ENCODE measurements at regions not wholly inside any gene's neighbourhood (a gene's known extent, or its start where the extent isn't known, plus 50 kb on each side); places are given as distances from the start of the nearest gene placed in this dataset.
"Not testable (repeated sequence)": the region's sequence is repeated elsewhere in the genome, so short reads cannot be mapped to it uniquely, and the experiment has no call there.

DNA sequence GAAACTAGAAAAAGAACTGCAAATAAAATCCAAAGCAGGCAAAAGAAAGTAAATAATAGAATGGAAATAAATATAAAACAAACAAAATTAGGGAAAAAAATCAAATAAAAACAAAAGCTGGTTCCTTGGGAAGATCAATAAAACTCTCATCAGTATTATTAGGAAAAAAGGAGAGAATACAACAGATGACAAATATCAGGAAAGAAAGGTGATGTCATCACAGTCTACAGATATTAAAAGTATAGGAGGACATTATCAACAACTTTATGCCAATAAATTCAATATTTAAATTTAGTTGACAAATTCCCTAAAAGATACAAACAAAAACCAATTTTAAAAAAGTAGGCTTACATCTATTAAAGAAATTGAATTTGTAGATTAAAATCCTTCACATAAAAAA, 107.4 kb upstream of the FOXN3 start:
- H3K4me1 ChIP-seq (ENCODE audit: control insufficient read depth in 3 of 3, insufficient read depth in 3 of 3, low read length in 3 of 3), result no peaks in the 10 kb centered on the region
- H3K27ac ChIP-seq (ENCODE audit: low read depth, low read length), result no peak overlapping the region
- no peaks in the 10 kb centered on the region for H3K9me3 ChIP-seq (ENCODE audit: control insufficient read depth in 3 of 3, low read length in 3 of 3)
- no peaks in the 10 kb centered on the region for H3K36me3 ChIP-seq (ENCODE audit: control insufficient read depth in 3 of 3, insufficient read depth in 3 of 3, low read length in 3 of 3)
- no peak overlapping the region for H3K4me3 ChIP-seq (ENCODE audit: low read length in 3 of 3)
- no peaks in the 10 kb centered on the region for H3K27me3 ChIP-seq (ENCODE audit: control insufficient read depth in 3 of 3, insufficient read depth in 3 of 3, low read length in 3 of 3)
- no peak overlapping the region for H3K9ac ChIP-seq (ENCODE audit: low read depth in 1 of 3, low read length in 3 of 3)

DNA sequence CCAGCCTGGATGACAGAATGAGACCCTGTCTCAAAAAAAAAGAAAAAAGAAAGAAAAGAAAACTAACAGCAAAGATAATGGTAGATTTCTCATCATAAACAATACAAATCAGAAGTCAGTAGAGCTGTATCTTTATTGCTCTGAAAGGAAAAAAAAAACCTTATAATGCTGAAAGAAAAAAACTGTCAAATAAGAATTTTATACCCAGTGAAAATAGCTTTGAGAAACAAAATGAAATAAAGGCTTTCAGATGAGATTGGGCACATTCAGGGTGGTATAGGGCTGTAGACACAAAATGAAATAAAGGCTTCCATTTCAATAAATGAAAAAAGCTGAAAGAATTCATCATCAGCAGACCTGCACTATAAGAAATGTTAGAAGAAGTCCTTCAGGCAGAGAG, 105.0 kb upstream of the FOXN3 start:
- Histone ChIP-seq H3K36me3 (ENCODE audit: control insufficient read depth in 3 of 3, insufficient read depth in 3 of 3, low read length in 3 of 3) (no peaks in the 10 kb centered on the region), H3K27ac (ENCODE audit: low read depth, low read length) (no peak overlapping the region), H3K9me3 (ENCODE audit: control insufficient read depth in 3 of 3, low read length in 3 of 3) (no peaks in the 10 kb centered on the region), H3K4me3 (ENCODE audit: low read length in 3 of 3) (no peak overlapping the region), H3K9ac (ENCODE audit: low read depth in 1 of 3, low read length in 3 of 3) (no peak overlapping the region), H3K27me3 (ENCODE audit: control insufficient read depth in 3 of 3, insufficient read depth in 3 of 3, low read length in 3 of 3) (no peaks in the 10 kb centered on the region), H3K4me1 (ENCODE audit: control insufficient read depth in 3 of 3, insufficient read depth in 3 of 3, low read length in 3 of 3) (no peaks in the 10 kb centered on the region)

DNA sequence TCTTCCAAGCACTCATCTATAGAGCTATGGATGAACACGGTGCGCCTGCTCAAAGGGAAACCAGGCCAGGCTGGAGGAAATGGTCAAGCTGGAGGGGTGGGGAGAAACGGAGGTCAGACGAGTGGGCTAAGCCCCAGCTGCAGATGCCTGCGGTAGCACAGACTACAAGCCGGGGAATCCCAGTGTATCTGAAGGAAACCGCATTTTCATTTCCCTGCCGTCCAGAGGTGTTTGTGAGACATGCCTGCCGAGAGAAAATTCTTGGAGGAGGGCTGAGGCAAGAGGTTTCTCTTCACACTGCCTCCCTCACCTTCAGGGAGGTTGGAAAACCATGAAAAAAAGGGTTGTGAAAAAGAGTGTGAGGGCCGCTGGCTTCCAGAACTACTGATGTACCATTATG, 102.0 kb upstream of the FOXN3 start:
- Histone ChIP-seq H3K27me3 (ENCODE audit: control insufficient read depth in 3 of 3, insufficient read depth in 3 of 3, low read length in 3 of 3) (no peaks in the 10 kb centered on the region), H3K9me3 (ENCODE audit: control insufficient read depth in 3 of 3, low read length in 3 of 3) (no peaks in the 10 kb centered on the region), H3K27ac (ENCODE audit: low read depth, low read length) (no peak overlapping the region), H3K36me3 (ENCODE audit: control insufficient read depth in 3 of 3, insufficient read depth in 3 of 3, low read length in 3 of 3) (no peaks in the 10 kb centered on the region), H3K4me1 (ENCODE audit: control insufficient read depth in 3 of 3, insufficient read depth in 3 of 3, low read length in 3 of 3) (no peaks in the 10 kb centered on the region), H3K4me3 (ENCODE audit: low read length in 3 of 3) (no peak overlapping the region), H3K9ac (ENCODE audit: low read depth in 1 of 3, low read length in 3 of 3) (no peak overlapping the region)

DNA sequence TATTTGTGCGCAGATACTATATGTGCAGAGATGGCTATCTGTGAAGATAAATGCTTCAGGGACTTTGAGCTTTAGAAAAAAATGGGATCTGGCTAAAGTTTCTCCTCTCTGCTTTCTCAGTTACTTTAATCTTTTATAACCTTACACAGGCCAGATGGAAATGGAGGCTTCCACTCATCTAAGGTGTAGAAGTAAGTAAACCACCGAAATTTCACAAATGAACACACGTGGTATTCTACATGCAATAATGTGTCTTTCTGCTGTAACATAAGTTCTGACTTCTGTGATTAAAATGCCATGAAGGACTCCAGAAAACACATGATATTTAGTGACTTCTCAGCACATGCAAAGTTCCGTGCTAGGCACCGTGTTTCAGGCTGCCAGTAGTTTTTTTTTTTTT, 99.1 kb upstream of the FOXN3 start:
- Histone ChIP-seq H3K4me3 (ENCODE audit: low read length in 3 of 3) (no peak overlapping the region), H3K27me3 (ENCODE audit: control insufficient read depth in 3 of 3, insufficient read depth in 3 of 3, low read length in 3 of 3) (no peaks in the 10 kb centered on the region), H3K9ac (ENCODE audit: low read depth in 1 of 3, low read length in 3 of 3) (no peak overlapping the region), H3K36me3 (ENCODE audit: control insufficient read depth in 3 of 3, insufficient read depth in 3 of 3, low read length in 3 of 3) (no peaks in the 10 kb centered on the region), H3K9me3 (ENCODE audit: control insufficient read depth in 3 of 3, low read length in 3 of 3) (no peaks in the 10 kb centered on the region), H3K27ac (ENCODE audit: low read depth, low read length) (no peak overlapping the region), H3K4me1 (ENCODE audit: control insufficient read depth in 3 of 3, insufficient read depth in 3 of 3, low read length in 3 of 3) (no peaks in the 10 kb centered on the region)

DNA sequence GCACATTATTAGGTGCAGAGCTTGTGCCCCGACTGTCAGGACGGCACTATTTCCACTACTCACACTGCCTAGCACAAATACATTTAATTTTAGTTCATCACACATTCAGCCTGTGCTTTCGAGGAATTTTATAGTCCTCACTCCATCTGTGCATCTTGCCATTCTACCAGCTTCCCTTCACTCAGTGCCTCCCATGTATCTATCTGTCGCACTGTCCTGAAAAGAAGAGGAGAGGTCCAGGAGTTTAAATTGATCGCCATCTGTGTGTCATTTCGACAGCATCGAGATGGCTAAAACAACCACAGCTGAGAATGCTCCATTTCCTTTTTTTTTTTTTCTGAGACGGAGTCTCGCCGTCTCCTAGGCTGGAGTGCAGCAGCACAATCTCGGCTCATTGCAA, 97.6 kb upstream of the FOXN3 start:
- Histone ChIP-seq H3K4me3 (ENCODE audit: low read length in 3 of 3) (no peak overlapping the region), H3K9me3 (ENCODE audit: control insufficient read depth in 3 of 3, low read length in 3 of 3) (no peaks in the 10 kb centered on the region), H3K27ac (ENCODE audit: low read depth, low read length) (no peak overlapping the region)

DNA sequence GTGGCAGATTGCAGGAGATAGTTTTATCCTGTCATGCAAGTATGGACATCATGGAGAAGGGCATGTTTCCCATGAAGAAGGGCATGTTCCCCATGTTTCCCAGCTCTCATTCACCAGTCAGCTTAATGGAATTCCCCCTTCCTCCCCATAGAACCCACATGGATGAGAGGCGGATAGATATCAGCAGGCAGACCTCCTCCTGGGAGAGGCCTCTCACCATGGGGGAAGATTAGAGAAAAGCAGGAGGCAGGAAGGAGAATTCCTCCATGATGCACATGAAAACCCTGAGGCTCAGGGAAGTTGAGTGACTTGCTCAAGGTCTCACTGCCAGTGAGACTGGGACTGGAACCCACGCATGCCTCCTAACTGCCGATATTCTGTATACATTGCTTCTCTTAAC, 92.9 kb upstream of the FOXN3 start:
- no peak overlapping the region for H3K27ac ChIP-seq (ENCODE audit: low read depth, low read length)

More for the DNA sequence above, 97.6 kb upstream of the FOXN3 start:
- H3K27me3 ChIP-seq (ENCODE audit: control insufficient read depth in 3 of 3, insufficient read depth in 3 of 3, low read length in 3 of 3), result no peaks in the 10 kb centered on the region
- peaks cover 0 to 2% (median 0%) of the 10 kb centered on the region in 3 donors for H3K36me3 ChIP-seq (ENCODE audit: control insufficient read depth in 3 of 3, insufficient read depth in 3 of 3, low read length in 3 of 3)
- no peaks in the 10 kb centered on the region for H3K4me1 ChIP-seq (ENCODE audit: control insufficient read depth in 3 of 3, insufficient read depth in 3 of 3, low read length in 3 of 3)
- H3K9ac ChIP-seq (ENCODE audit: low read depth in 1 of 3, low read length in 3 of 3), result no peak overlapping the region

DNA sequence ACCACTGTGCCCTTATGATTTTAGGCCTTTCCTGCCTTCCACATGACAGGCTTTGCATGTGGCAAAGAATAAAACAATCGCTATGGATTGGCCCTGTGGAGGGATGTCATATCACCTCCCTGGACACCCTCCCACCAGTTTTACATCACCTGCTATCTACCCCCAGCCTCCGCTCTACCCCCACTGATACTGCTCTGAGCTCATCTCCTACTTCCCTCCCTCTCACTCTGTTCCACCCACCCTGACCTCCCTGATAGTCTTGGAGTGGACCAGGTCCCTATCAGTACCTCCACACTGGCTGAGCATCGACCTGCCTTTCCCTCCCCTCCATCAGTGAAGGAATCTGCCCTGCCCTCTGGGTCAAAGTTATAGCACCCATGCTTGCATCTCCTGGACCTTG, 91.8 kb upstream of the FOXN3 start:
- H3K9ac ChIP-seq (ENCODE audit: low read depth in 1 of 3, low read length in 3 of 3), result no peak overlapping the region
- H3K4me1 ChIP-seq (ENCODE audit: control insufficient read depth in 3 of 3, insufficient read depth in 3 of 3, low read length in 3 of 3), result peaks cover 0 to 19% (median 11%) of the 10 kb centered on the region in 3 donors
- H3K27me3 ChIP-seq (ENCODE audit: control insufficient read depth in 3 of 3, insufficient read depth in 3 of 3, low read length in 3 of 3), result no peaks in the 10 kb centered on the region
- no peaks in the 10 kb centered on the region for H3K9me3 ChIP-seq (ENCODE audit: control insufficient read depth in 3 of 3, low read length in 3 of 3)
- H3K4me3 ChIP-seq (ENCODE audit: low read length in 3 of 3), result no peak overlapping the region
- H3K36me3 ChIP-seq (ENCODE audit: control insufficient read depth in 3 of 3, insufficient read depth in 3 of 3, low read length in 3 of 3), result peaks cover 0 to 2% (median 0%) of the 10 kb centered on the region in 3 donors
- no peak overlapping the region for H3K27ac ChIP-seq (ENCODE audit: low read depth, low read length)

More for the DNA sequence above, 92.9 kb upstream of the FOXN3 start:
- Histone ChIP-seq H3K36me3 (ENCODE audit: control insufficient read depth in 3 of 3, insufficient read depth in 3 of 3, low read length in 3 of 3) (peaks cover 0 to 2% (median 0%) of the 10 kb centered on the region in 3 donors), H3K9me3 (ENCODE audit: control insufficient read depth in 3 of 3, low read length in 3 of 3) (no peaks in the 10 kb centered on the region), H3K9ac (ENCODE audit: low read depth in 1 of 3, low read length in 3 of 3) (no peak overlapping the region), H3K4me3 (ENCODE audit: low read length in 3 of 3) (no peak overlapping the region), H3K27me3 (ENCODE audit: control insufficient read depth in 3 of 3, insufficient read depth in 3 of 3, low read length in 3 of 3) (no peaks in the 10 kb centered on the region), H3K4me1 (ENCODE audit: control insufficient read depth in 3 of 3, insufficient read depth in 3 of 3, low read length in 3 of 3) (peaks cover 0 to 14% (median 10%) of the 10 kb centered on the region in 3 donors)

DNA sequence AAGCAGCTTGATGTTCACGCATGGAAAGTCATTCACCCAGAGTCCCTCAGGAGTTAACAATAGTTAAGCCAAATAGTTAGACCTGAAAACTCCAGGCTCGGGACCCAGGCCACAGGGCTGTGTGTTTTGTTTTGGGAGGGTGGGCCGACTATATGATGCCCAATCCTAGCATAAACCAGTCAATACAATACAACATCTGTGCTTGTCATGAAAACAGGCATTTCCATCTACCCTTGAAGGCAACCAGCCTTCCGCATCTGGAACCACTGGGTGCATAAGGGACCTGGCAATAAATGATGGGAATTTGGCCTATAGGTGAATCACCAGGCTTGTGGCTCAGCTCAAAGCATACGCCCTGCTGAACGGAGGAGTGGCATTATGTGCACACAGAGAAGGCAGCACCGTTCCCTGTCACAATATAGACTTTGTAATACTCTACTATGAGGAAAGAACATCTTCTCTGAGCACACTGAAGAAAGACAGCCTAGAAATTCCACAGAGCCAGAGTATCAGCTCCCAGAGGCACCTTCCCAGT, 91.0 kb upstream of the FOXN3 start:
- Histone ChIP-seq H3K36me3 (ENCODE audit: control insufficient read depth in 3 of 3, insufficient read depth in 3 of 3, low read length in 3 of 3) (peaks cover 0 to 2% (median 0%) of the 10 kb centered on the region in 3 donors), H3K4me1 (ENCODE audit: control insufficient read depth in 3 of 3, insufficient read depth in 3 of 3, low read length in 3 of 3) (peaks cover 0 to 22% (median 16%) of the 10 kb centered on the region in 3 donors), H3K27me3 (ENCODE audit: control insufficient read depth in 3 of 3, insufficient read depth in 3 of 3, low read length in 3 of 3) (no peaks in the 10 kb centered on the region), H3K9ac (ENCODE audit: low read depth in 1 of 3, low read length in 3 of 3) (no peak overlapping the region), H3K4me3 (ENCODE audit: low read length in 3 of 3) (no peak overlapping the region), H3K9me3 (ENCODE audit: control insufficient read depth in 3 of 3, low read length in 3 of 3) (no peaks in the 10 kb centered on the region), H3K27ac (ENCODE audit: low read depth, low read length) (no peak overlapping the region)

DNA sequence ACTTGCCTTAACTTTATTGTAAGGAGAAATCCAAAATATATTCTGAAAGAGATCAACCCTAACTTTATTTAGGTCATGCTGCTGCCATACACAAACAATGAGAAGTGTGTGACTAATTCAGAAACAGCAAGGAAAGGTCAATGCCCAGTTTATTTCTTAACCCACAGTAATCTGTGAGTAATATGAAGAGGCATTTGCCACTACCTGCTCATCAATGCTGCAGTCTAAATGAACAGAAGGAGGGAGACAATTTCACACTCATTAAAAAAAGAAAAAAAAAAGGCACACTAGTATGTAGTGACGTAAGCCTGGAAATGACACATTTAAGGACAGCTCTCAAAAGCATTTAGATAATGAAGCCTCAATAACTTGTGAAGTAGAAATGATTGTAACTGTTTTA, 90.5 kb upstream of the FOXN3 start:
- H3K27me3 ChIP-seq (ENCODE audit: control insufficient read depth in 3 of 3, insufficient read depth in 3 of 3, low read length in 3 of 3), result no peaks in the 10 kb centered on the region
- peaks cover 0 to 2% (median 0%) of the 10 kb centered on the region in 3 donors for H3K36me3 ChIP-seq (ENCODE audit: control insufficient read depth in 3 of 3, insufficient read depth in 3 of 3, low read length in 3 of 3)
- peaks cover 0 to 25% (median 16%) of the 10 kb centered on the region in 3 donors for H3K4me1 ChIP-seq (ENCODE audit: control insufficient read depth in 3 of 3, insufficient read depth in 3 of 3, low read length in 3 of 3)
- H3K27ac ChIP-seq (ENCODE audit: low read depth, low read length), result no peak overlapping the region
- no peak overlapping the region for H3K4me3 ChIP-seq (ENCODE audit: low read length in 3 of 3)
- no peak overlapping the region for H3K9ac ChIP-seq (ENCODE audit: low read depth in 1 of 3, low read length in 3 of 3)
- no peaks in the 10 kb centered on the region for H3K9me3 ChIP-seq (ENCODE audit: control insufficient read depth in 3 of 3, low read length in 3 of 3)

DNA sequence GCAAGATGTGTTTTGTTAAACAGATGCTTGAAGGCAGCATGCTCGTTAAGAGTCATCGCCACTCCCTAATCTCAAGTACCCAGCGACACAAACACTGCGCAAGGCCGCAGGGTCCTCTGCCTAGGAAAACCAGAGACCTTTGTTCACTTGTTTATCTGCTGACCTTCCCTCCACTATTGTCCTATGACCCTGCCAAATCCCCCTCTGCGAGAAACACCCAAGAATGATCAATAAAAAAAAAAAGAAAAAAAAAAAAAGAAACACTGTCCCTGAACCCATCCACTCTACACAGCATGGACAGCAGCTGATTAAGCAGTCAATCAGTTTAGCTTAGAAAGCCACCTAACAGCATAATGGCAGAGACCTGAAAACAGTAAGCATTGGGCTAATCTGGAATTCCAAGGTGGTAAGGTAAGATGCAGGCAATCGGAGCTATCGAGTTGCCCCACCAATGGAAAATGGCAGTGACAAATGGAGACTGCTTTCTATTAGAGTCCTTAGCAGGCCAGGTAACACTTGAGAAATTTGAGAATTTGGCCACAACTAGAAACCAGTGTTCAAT, 89.9 kb upstream of the FOXN3 start:
- not testable (repeated sequence) for H3K4me3 ChIP-seq (ENCODE audit: low read length in 3 of 3); H3K27ac ChIP-seq (ENCODE audit: low read depth, low read length); H3K9me3 ChIP-seq (ENCODE audit: control insufficient read depth in 3 of 3, low read length in 3 of 3); H3K36me3 ChIP-seq (ENCODE audit: control insufficient read depth in 3 of 3, insufficient read depth in 3 of 3, low read length in 3 of 3); H3K9ac ChIP-seq (ENCODE audit: low read depth in 1 of 3, low read length in 3 of 3); H3K27me3 ChIP-seq (ENCODE audit: control insufficient read depth in 3 of 3, insufficient read depth in 3 of 3, low read length in 3 of 3)
- peaks cover 0 to 25% (median 16%) of the 10 kb centered on the region in 3 donors for H3K4me1 ChIP-seq (ENCODE audit: control insufficient read depth in 3 of 3, insufficient read depth in 3 of 3, low read length in 3 of 3)
